Activated T-helper 17 cell treated with anti-CD3 and anti-CD28 coated beads, Interleukin-2, amount 50 U/mL, for 72 hours (primary cell): ENCODE measurements at regions not wholly inside any gene's neighbourhood (a gene's known extent, or its start where the extent isn't known, plus 50 kb on each side); places are given as distances from the start of the nearest gene placed in this dataset.
"Not testable (repeated sequence)": the region's sequence is repeated elsewhere in the genome, so short reads cannot be mapped to it uniquely, and the experiment has no call there.

Experiments
- ATAC-seq: fragments of 150-1000 bp; cut with Tn5 transposase; replicated peaks from 2 replicates; pipeline ENCODE4 v1.10.0; 2021; ENCODE audit warnings: mild to moderate bottlenecking, moderate library complexity
- H3K27ac Mint-ChIP-seq: one replicate; pipeline ENCODE4 v1.8.0; 2022; ENCODE audit warnings: mixed read lengths
- H3K27me3 Mint-ChIP-seq: one replicate; pipeline ENCODE4 v1.8.0; 2022; ENCODE audit warnings: mixed read lengths
- H3K36me3 Mint-ChIP-seq: one replicate; pipeline ENCODE4 v1.8.0; 2022; ENCODE audit warnings: low read depth, mild to moderate bottlenecking, mixed read lengths
- H3K4me1 Mint-ChIP-seq: one replicate; pipeline ENCODE4 v1.8.0; 2022; ENCODE audit warnings: mixed read lengths
- H3K4me3 Mint-ChIP-seq: one replicate; pipeline ENCODE4 v1.8.0; 2022; ENCODE audit warnings: mild to moderate bottlenecking, mixed read lengths
- H3K9me3 Mint-ChIP-seq: one replicate; pipeline ENCODE4 v1.8.0; 2022; ENCODE audit warnings: mixed read lengths

GRCh38 chr9:106019039-106019680, 324.8 kb downstream of the TMEM38B start:
- Mint-ChIP-seq H3K4me3 (no peak overlapping the region), H3K4me1 (no peaks in the 10 kb centered on the region), H3K27ac (no peak overlapping the region), H3K27me3 (no peaks in the 10 kb centered on the region), H3K36me3 (no peaks in the 10 kb centered on the region), H3K9me3 (no peaks in the 10 kb centered on the region)
- no peak for ATAC-seq

GRCh38 chr9:106019702-106020101, 325.4 kb downstream of the TMEM38B start:
- Mint-ChIP-seq H3K4me1 (no peaks in the 10 kb centered on the region), H3K4me3 (no peak overlapping the region), H3K27ac (no peak overlapping the region), H3K9me3 (no peaks in the 10 kb centered on the region), H3K36me3 (no peaks in the 10 kb centered on the region), H3K27me3 (no peaks in the 10 kb centered on the region)
- no peak for ATAC-seq

DNA sequence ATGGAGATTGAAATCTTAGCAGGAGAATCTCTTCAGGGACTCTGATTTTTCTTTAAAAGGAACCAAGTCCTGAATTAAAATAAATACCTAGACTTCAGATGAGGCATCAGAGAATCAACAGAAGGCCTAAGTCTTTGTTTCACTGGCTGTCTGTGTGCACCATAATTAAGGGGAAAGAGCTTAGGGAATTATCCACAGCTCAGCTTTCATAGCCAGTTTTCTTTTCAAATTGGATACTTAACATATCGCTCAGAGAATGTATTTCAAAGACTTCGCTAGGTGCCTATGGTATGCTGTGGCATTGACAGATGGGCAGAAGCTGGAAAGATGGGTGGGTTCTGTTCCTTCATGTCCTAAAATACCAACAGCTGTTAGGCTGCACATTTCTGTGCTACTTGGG, 325.8 kb downstream of the TMEM38B start:
- H3K9me3 Mint-ChIP-seq, result no peaks in the 10 kb centered on the region
- no peak overlapping the region for H3K27ac Mint-ChIP-seq
- H3K4me1 Mint-ChIP-seq, result no peaks in the 10 kb centered on the region
- H3K4me3 Mint-ChIP-seq, result no peak overlapping the region
- no peaks in the 10 kb centered on the region for H3K36me3 Mint-ChIP-seq
- H3K27me3 Mint-ChIP-seq, result no peaks in the 10 kb centered on the region
- no peak for ATAC-seq

DNA sequence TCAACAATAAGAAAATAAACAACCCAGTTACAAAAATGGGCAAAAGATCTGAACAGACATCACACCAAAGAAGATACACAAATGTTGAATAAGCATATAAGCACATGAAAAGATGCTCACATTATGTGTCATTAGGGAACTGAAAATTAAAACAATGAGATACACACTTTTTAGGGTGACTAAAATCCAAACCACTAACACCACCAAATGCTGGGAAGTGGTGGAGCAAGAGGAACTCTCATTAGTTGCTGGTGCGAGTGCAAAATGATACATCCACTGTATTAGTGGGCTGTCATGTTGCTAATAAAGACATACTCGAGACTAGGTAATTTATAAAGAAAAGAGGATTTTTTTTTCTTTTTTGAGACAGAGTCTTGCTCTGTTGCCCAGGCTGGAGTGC, 329.1 kb downstream of the TMEM38B start:
- no peak for ATAC-seq
- no peaks in the 10 kb centered on the region for H3K9me3 Mint-ChIP-seq
- H3K4me1 Mint-ChIP-seq, result no peaks in the 10 kb centered on the region
- H3K36me3 Mint-ChIP-seq, result no peaks in the 10 kb centered on the region
- no peak overlapping the region for H3K4me3 Mint-ChIP-seq
- no peaks in the 10 kb centered on the region for H3K27me3 Mint-ChIP-seq
- no peak overlapping the region for H3K27ac Mint-ChIP-seq

GRCh38 chr9:106025453-106025852, 331.1 kb downstream of the TMEM38B start:
- Mint-ChIP-seq H3K36me3 (no peaks in the 10 kb centered on the region), H3K9me3 (peaks cover 6% of the 10 kb centered on the region), H3K27me3 (no peaks in the 10 kb centered on the region), H3K4me3 (no peak overlapping the region), H3K27ac (no peak overlapping the region), H3K4me1 (no peaks in the 10 kb centered on the region)
- ATAC-seq, result no peak

- ATAC-seq, H3K36me3 Mint-ChIP-seq, H3K4me1 Mint-ChIP-seq, H3K4me3 Mint-ChIP-seq, H3K27ac Mint-ChIP-seq, H3K27me3 Mint-ChIP-seq: not testable (repeated sequence)
- H3K9me3 Mint-ChIP-seq, result peaks cover 18% of the 10 kb centered on the region
Observed at GRCh38 chr9:106030146-106030545, 335.8 kb downstream of the TMEM38B start.

DNA sequence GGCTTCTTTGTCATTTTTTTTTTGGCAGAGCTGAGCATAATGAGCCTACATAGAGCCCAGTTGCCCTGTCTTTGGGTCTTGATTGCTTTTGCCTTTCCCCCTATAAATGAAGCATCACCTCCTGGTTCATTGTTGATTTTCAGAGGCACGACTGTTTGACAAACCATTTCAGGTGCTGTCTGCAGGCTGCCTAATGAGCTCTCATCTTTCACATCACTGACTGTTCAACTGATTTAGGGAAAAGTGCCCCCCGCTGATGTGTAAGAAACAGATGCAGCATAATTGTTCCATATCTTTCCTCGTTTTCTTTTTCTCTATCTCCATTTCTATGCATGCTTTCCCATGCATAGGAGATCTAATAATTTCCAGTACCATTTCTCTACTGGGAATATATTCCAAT, 338.6 kb downstream of the TMEM38B start:
- Mint-ChIP-seq H3K4me3 (no peak overlapping the region), H3K27me3 (no peaks in the 10 kb centered on the region), H3K27ac (no peak overlapping the region), H3K9me3 (peaks cover 18% of the 10 kb centered on the region), H3K4me1 (no peaks in the 10 kb centered on the region), H3K36me3 (no peaks in the 10 kb centered on the region)
- ATAC-seq, result no peak

DNA sequence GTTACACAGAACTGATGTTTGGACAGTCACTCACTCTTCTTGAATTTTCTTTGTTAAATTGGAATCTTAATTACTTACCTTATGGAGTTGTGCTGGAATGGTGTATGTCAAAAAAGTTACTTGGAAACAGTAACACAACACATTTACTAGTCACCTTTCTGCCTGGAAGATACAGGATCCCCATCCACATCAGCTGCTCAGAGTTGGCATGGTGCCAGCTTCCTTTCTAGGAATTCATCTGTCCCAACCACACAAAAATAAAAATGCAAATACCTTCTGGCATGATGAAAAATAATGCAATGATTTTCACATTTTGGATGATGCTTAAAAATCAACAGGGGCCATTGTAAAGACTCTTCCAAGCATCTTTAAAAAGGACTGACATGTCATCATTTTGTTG, 341.5 kb downstream of the TMEM38B start:
- no peak overlapping the region for H3K27ac Mint-ChIP-seq
- no peaks in the 10 kb centered on the region for H3K27me3 Mint-ChIP-seq
- ATAC-seq, result no peak
- H3K36me3 Mint-ChIP-seq, result no peaks in the 10 kb centered on the region
- H3K9me3 Mint-ChIP-seq, result peaks cover 9% of the 10 kb centered on the region
- no peak overlapping the region for H3K4me3 Mint-ChIP-seq
- no peaks in the 10 kb centered on the region for H3K4me1 Mint-ChIP-seq

DNA sequence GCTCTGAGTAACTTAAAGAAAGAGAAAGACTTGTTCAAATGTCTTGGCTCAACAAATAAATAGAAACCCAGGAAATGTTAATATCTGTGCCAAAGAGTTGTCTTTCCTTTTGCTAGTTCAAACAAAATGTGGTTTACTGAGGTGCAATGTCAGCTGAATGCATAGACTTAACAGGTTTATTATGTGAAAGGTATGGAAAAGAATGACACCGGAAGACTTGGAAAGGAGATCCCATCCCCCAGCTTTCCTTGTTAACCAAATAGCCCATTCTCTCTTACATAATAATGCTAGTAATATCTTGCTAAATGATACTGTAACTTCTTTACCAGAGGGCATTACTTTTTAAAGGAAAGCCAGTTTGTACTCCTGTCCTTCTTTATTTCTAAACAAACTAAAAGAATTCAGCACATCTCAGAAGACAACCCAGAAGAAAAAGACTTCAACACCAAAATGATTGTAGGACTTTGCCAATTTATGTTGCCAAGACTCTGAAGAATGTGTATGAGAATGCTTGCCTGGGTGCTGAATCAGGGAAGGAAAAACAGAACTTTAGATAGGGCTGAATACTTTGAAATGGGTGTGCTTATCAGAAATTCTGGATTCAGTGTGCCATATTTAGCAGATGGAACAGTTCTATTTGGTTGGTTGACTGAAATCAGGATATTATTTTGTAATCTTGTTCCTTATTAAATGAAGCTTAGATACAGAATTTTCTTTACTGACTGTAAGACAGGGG, 344.1 kb downstream of the TMEM38B start:
- H3K4me1 Mint-ChIP-seq, result no peaks in the 10 kb centered on the region
- no peaks in the 10 kb centered on the region for H3K36me3 Mint-ChIP-seq
- ATAC-seq, result no peak
- no peak overlapping the region for H3K4me3 Mint-ChIP-seq
- H3K27me3 Mint-ChIP-seq, result no peaks in the 10 kb centered on the region
- no peak overlapping the region for H3K27ac Mint-ChIP-seq
- peaks cover 2% of the 10 kb centered on the region for H3K9me3 Mint-ChIP-seq

DNA sequence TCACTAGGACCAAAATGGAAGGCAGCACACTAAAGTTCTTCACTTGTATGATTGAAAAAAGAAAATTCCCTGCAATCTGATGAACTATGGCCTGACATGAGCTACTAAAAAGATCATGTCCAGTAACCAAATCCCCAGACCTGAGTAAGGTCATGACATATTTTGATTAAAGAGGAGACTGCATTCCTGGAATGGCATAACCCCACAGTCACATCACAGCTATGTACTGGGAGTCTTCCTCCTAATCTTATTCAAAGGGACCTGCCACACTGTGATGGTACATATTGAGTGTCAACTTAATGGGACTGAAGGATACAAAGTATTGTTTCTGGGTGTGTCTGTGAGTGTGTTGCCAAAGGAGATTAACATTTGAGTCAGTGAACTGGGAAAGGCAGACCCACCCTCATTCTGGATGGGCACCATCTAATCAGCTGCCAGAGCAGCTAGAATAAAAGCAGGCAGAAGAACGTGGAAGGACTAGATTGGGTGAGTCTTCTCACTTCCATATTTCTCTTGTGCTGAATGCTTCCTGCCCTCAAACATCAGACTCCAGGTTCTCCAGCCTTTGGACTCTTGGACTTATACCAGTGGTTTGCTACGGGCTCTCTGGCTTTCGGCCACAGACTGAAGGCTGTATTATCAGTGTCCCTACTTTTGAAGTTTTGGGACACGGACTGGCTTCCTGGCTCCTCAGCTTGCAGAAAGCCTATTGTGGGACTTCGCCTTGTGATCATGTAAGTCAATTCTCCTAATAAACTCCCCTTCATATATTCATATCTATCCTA, 345.0 kb downstream of the TMEM38B start:
- H3K4me1 Mint-ChIP-seq, result no peaks in the 10 kb centered on the region
- H3K27me3 Mint-ChIP-seq, result no peaks in the 10 kb centered on the region

DNA sequence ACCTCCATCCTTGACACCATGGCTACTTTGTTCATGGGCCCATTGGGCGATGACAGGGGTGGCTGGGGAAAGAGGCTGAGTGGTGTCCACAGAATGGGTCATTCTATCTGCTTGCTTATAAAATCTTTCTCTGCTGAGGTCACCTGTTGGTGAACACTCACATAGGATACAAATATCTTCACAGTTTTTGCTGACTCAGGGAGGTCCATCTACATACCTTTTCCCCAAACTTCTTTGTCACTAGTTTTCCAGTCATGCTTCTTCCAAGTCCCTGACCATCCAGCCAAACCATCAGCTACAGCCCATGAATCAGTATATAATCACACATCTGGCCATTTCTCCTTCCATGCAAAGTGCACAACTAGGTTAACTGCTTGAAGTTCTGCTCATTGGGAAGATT, 347.6 kb downstream of the TMEM38B start:
- not testable (repeated sequence) for H3K9me3 Mint-ChIP-seq, H3K27ac Mint-ChIP-seq, H3K4me3 Mint-ChIP-seq, H3K27me3 Mint-ChIP-seq, H3K36me3 Mint-ChIP-seq, H3K4me1 Mint-ChIP-seq, ATAC-seq

More for the DNA sequence above, 345.0 kb downstream of the TMEM38B start:
- no peaks in the 10 kb centered on the region for H3K9me3 Mint-ChIP-seq
- no peaks in the 10 kb centered on the region for H3K36me3 Mint-ChIP-seq
- no peak overlapping the region for H3K4me3 Mint-ChIP-seq
- no peak overlapping the region for H3K27ac Mint-ChIP-seq
- ATAC-seq, result no peak

DNA sequence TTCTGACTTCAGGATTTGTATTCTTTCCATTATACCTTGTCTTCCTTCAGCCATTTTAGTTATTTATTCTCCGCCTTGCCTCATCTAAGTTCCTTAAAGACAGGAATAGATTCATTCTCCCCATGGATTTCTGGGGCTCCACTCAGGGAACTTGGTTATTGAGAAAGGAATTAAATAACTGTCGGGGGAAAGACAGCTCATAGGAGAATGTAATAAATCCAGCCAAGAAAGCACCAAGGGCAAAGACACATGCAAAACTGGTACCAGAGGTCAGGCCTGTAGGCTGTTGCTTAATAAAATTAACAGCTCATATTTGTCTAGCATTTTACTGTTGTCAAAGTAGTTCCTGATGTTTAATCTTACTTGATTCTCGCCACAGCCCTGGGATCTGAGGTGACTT, 357.2 kb downstream of the TMEM38B start:
- Mint-ChIP-seq H3K27me3 (no peaks in the 10 kb centered on the region), H3K27ac (no peak overlapping the region), H3K4me1 (no peaks in the 10 kb centered on the region), H3K4me3 (no peak overlapping the region), H3K9me3 (peaks cover 5% of the 10 kb centered on the region), H3K36me3 (no peaks in the 10 kb centered on the region)
- no peak for ATAC-seq

DNA sequence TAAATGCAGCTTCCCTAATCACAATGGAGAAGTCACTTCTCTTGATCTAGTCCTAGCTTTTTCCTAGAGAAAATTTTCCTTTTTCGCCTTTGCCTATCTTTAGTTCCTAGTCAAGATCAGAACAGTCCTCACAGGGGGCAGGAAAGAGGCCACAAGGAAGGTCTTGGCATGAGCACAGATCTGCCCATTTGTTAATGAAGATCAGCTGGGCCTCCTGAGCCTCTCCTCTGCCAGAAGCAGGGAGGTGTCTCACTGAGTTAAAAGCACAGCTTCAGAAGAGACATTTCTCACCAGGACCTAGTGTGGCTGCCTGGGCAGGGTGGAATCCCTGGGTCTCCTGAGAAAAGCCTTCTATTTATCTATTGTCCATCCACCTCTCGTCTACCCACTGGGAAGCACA, 357.8 kb downstream of the TMEM38B start:
- no peaks in the 10 kb centered on the region for H3K4me1 Mint-ChIP-seq
- no peaks in the 10 kb centered on the region for H3K36me3 Mint-ChIP-seq
- peaks cover 6% of the 10 kb centered on the region for H3K9me3 Mint-ChIP-seq
- H3K27ac Mint-ChIP-seq, result no peak overlapping the region
- no peak overlapping the region for H3K4me3 Mint-ChIP-seq
- no peaks in the 10 kb centered on the region for H3K27me3 Mint-ChIP-seq
- ATAC-seq, result no peak

GRCh38 chr9:106052735-106053134, 358.4 kb downstream of the TMEM38B start:
- no peak for ATAC-seq
- Mint-ChIP-seq H3K36me3 (no peaks in the 10 kb centered on the region), H3K9me3 (peaks cover 6% of the 10 kb centered on the region), H3K27me3 (no peaks in the 10 kb centered on the region), H3K27ac (no peak overlapping the region), H3K4me3 (no peak overlapping the region), H3K4me1 (no peaks in the 10 kb centered on the region)

DNA sequence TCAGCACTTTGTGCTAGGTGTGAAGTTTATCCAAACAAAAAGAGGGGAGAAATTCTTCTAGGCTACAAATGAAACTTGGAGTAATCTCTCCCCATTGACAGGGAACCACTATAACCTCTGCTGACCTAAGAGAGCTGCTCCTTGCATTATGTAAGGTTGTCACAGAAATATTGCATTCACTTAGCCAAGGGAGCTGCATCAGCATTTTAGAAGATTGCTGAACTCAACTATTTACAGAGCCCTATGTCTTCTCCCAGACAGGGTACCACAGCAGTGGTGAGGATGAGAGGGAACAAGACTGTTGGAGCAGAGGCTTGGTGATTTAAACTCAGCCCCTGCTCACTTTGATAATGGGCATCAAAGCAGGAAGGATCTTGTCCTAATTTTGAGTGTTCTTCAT, 362.0 kb downstream of the TMEM38B start:
- Mint-ChIP-seq H3K4me3 (no peak overlapping the region), H3K27ac (no peak overlapping the region), H3K27me3 (no peaks in the 10 kb centered on the region)

More for the DNA sequence above, 362.0 kb downstream of the TMEM38B start:
- Mint-ChIP-seq H3K4me1 (no peaks in the 10 kb centered on the region), H3K9me3 (peaks cover 6% of the 10 kb centered on the region), H3K36me3 (no peaks in the 10 kb centered on the region)
- ATAC-seq, result no peak
